B cell (primary cell): ENCODE measurements at regions not wholly inside any gene's neighbourhood (a gene's known extent, or its start where the extent isn't known, plus 50 kb on each side); places are given as distances from the start of the nearest gene placed in this dataset.

Experiments used
- ATAC-seq: fragments of 200-7000 bp; cut with Tn5 transposase; one replicate; pipeline ENCODE4 v1.10.0; 2021; ENCODE audit warnings: low read depth, mild to moderate bottlenecking, moderate number of reproducible peaks, moderate library complexity
- CTCF ChIA-PET: fragments of 350-600 bp; sonication (Branson Sonifier 250); formaldehyde crosslinking; loops from one replicate; lab custom pipeline; 2021; ENCODE audit warnings: antibody characterized with exemption, inconsistent platforms; lab: Charles Lee
- POLR2A ChIA-PET: fragments of 350-600 bp; sonication (Branson Sonifier 250); formaldehyde crosslinking; loops from one replicate; lab custom pipeline; 2021; ENCODE audit warnings: antibody characterized with exemption; lab: Charles Lee
- DNase-seq: peaks from one replicate; pipeline ENCODE4 v3.0.0; 2013
- H2AFZ ChIP-seq: 2 replicates; pipeline ENCODE4 v1.6.1; 2012; ENCODE audit warnings: mild to moderate bottlenecking, low read depth, low read length; ENCODE audit not compliant: insufficient read depth, poor library complexity, severe bottlenecking
- H3K27ac ChIP-seq, 2 donors: 1 replicate in 1 of 2; 2 replicates in 1 of 2; pipeline ENCODE4 v1.5.1; 2012 to 2013; ENCODE audit warnings: low read length in 2 of 2, mild to moderate bottlenecking in 2 of 2, moderate library complexity in 1 of 2
- H3K27me3 ChIP-seq, 4 experiments: fragments of 200-600 bp in 1 of 4; sonication (generic) in 1 of 4; replicated peaks in 1 of 4; 1 replicate in 2 of 4; 2 replicates in 2 of 4; pipeline versions ENCODE4 v1.6.1 to v1.7.0; 2013 to 2016; ENCODE audit warnings: low read length in 3 of 4, mild to moderate bottlenecking in 2 of 4, mixed read lengths in 1 of 4, moderate library complexity in 1 of 4; ENCODE audit not compliant: insufficient read depth in 4 of 4, control insufficient read depth in 3 of 4; ENCODE audit errors: control extremely low read depth in 1 of 4
- H3K36me3 ChIP-seq, 2 experiments: replicated peaks in 1 of 2; 1 replicate in 1 of 2; 2 replicates in 1 of 2; pipeline versions ENCODE4 v1.6.1 to v1.7.1; 2013; ENCODE audit warnings: low read length in 1 of 2; ENCODE audit not compliant: insufficient read depth in 2 of 2, control insufficient read depth in 1 of 2; ENCODE audit errors: control extremely low read depth in 1 of 2, extremely low read depth in 1 of 2
- H3K4me1 ChIP-seq, 2 donors: fragments of 200-600 bp in 1 of 2; sonication (generic) in 1 of 2; 1 replicate in 1 of 2; 2 replicates in 1 of 2; pipeline versions ENCODE4 v1.5.1 to v1.6.1; 2013 to 2017; ENCODE audit warnings: low read length in 2 of 2; ENCODE audit not compliant: control insufficient read depth in 2 of 2, insufficient read depth in 2 of 2
- H3K4me2 ChIP-seq: replicated peaks from 2 replicates; pipeline ENCODE3; 2012; ENCODE audit warnings: mild to moderate bottlenecking, low read depth, low read length; ENCODE audit not compliant: poor library complexity, severe bottlenecking
- H3K4me3 ChIP-seq, 5 experiments: fragments of 200-600 bp in 1 of 5; sonication (generic) in 1 of 5; 1 replicate in 3 of 5; 2 replicates in 2 of 5; pipeline versions ENCODE4 v1.5.1 to v1.7.0; 2011 to 2016; ENCODE audit warnings: low read length in 4 of 5, mild to moderate bottlenecking in 4 of 5, low read depth in 2 of 5, control low read depth in 1 of 5, moderate library complexity in 1 of 5; ENCODE audit not compliant: insufficient read depth in 1 of 5; ENCODE audit errors: control extremely low read depth in 1 of 5, extremely low read depth in 1 of 5
- H3K79me2 ChIP-seq: fragments of 200-600 bp; sonication (generic); one replicate; pipeline ENCODE4 v1.6.0; 2016; ENCODE audit warnings: low read length; ENCODE audit not compliant: control insufficient read depth, insufficient read depth
- H3K9ac ChIP-seq: fragments of 200-600 bp; sonication (generic); 2 replicates; pipeline ENCODE4 v1.6.1; 2017; ENCODE audit warnings: mild to moderate bottlenecking, low read length, moderate library complexity
- H3K9me3 ChIP-seq, 3 donors: one replicate each; pipeline versions ENCODE4 v1.6.1 to v1.7.1; 2013; ENCODE audit warnings: low read length in 2 of 3; ENCODE audit not compliant: control insufficient read depth in 2 of 3, insufficient read depth in 1 of 3; ENCODE audit errors: control extremely low read depth in 1 of 3
- H4K20me1 ChIP-seq: 2 replicates; pipeline ENCODE4 v1.6.0; 2012; ENCODE audit warnings: mild to moderate bottlenecking, low read length; ENCODE audit not compliant: insufficient read depth, control insufficient read depth, poor library complexity, severe bottlenecking
- H3K27ac Mint-ChIP-seq: one replicate; pipeline ENCODE4 v1.8.0; 2021; ENCODE audit warnings: mixed read lengths
- H3K27me3 Mint-ChIP-seq: one replicate; pipeline ENCODE4 v1.8.0; 2021; ENCODE audit warnings: mixed read lengths
- H3K4me1 Mint-ChIP-seq: one replicate; pipeline ENCODE4 v1.8.0; 2021; ENCODE audit warnings: mixed read lengths
- H3K4me3 Mint-ChIP-seq: one replicate; pipeline ENCODE4 v1.8.0; 2021; ENCODE audit warnings: mixed read lengths
- H3K9me3 Mint-ChIP-seq: one replicate; pipeline ENCODE4 v1.8.0; 2022; ENCODE audit warnings: mixed read lengths; ENCODE audit not compliant: insufficient read depth
- EZH2 ChIP-seq: IDR thresholded peaks from 2 replicates; pipeline ENCODE4 v1.6.1; 2012; ENCODE audit warnings: borderline replicate concordance, low read depth, mild to moderate bottlenecking, moderate library complexity, low read length; ENCODE audit not compliant: insufficient read depth, poor library complexity, severe bottlenecking
- WGBS: methylation state at CpG from one replicate; pipeline ENCODE4 v1.1.5; 2013; ENCODE audit warnings: missing lambda C conversion rate; ENCODE audit not compliant: insufficient coverage; 5-methylcytosine and 5-hydroxymethylcytosine counted together
- intact Hi-C: fragments of 100-400 bp; cut with micrococcal nuclease; formaldehyde crosslinking; loops from one replicate; pipeline ENCODE4 v1.10.0; 2022
- TF ChIP-seq, protein P1 (sequence below): fragments of 200-600 bp; IDR thresholded peaks from one replicate; pipeline ENCODE4 v1.8.0; 2022; ENCODE audit warnings: antibody characterized with exemption, mild to moderate bottlenecking

- Mint-ChIP-seq H3K4me1 (no peaks in the 10 kb centered on the region), H3K4me3 (no peak overlapping the region), H3K27ac (no peak overlapping the region), H3K27me3 (no peaks in the 10 kb centered on the region), H3K9me3 (no peaks in the 10 kb centered on the region)
- Histone ChIP-seq H3K27ac (no peak overlapping the region), H3K27me3 (no peaks in the 10 kb centered on the region), H4K20me1 (no peaks in the 10 kb centered on the region), H3K9me3 (no peaks in the 10 kb centered on the region), H3K4me2 (no peak overlapping the region), H3K4me3 (no peak overlapping the region), H3K36me3 (no peaks in the 10 kb centered on the region), H3K79me2 (no peaks in the 10 kb centered on the region), H3K9ac (no peak overlapping the region), H2AFZ (no peak overlapping the region), H3K4me1 (no peaks in the 10 kb centered on the region)
- TF ChIP-seq, protein P1, sequence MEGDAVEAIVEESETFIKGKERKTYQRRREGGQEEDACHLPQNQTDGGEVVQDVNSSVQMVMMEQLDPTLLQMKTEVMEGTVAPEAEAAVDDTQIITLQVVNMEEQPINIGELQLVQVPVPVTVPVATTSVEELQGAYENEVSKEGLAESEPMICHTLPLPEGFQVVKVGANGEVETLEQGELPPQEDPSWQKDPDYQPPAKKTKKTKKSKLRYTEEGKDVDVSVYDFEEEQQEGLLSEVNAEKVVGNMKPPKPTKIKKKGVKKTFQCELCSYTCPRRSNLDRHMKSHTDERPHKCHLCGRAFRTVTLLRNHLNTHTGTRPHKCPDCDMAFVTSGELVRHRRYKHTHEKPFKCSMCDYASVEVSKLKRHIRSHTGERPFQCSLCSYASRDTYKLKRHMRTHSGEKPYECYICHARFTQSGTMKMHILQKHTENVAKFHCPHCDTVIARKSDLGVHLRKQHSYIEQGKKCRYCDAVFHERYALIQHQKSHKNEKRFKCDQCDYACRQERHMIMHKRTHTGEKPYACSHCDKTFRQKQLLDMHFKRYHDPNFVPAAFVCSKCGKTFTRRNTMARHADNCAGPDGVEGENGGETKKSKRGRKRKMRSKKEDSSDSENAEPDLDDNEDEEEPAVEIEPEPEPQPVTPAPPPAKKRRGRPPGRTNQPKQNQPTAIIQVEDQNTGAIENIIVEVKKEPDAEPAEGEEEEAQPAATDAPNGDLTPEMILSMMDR: no peak
- TF ChIP-seq EZH2: no peak
- ChIA-PET POLR2A (no interaction called here), CTCF (no interaction called here)
- no CpG with 5 or more reads among the region's 1 CpG for WGBS
- DNase-seq: no peak
- no peak for ATAC-seq
- intact Hi-C loops: no loop called here
Observed at GRCh38 chr2:150699218-150699617, 211.8 kb upstream of the RND3 start.

- no peak overlapping the region for H3K4me2 ChIP-seq
- H3K27me3 Mint-ChIP-seq: no peaks in the 10 kb centered on the region
- no peaks in the 10 kb centered on the region for H3K9me3 ChIP-seq
- CTCF ChIA-PET: no interaction called here
- H3K27me3 ChIP-seq: no peaks in the 10 kb centered on the region
- DNase-seq (no peak), ATAC-seq (no peak)
- H3K9ac ChIP-seq: no peak overlapping the region
- WGBS: 60% methylated on average over 2 of the region's 2 CpGs
- H4K20me1 ChIP-seq: no peaks in the 10 kb centered on the region
- no peak overlapping the region for H3K27ac Mint-ChIP-seq
- H3K4me3 ChIP-seq: no peak overlapping the region
- no peaks in the 10 kb centered on the region for H3K4me1 Mint-ChIP-seq
- no peak for TF ChIP-seq EZH2
- TF ChIP-seq, protein P1: no peak
- no peaks in the 10 kb centered on the region for H3K36me3 ChIP-seq
- no peaks in the 10 kb centered on the region for H3K4me1 ChIP-seq
- no peak overlapping the region for H3K27ac ChIP-seq
- intact Hi-C loops: no loop called here
- no peaks in the 10 kb centered on the region for H3K79me2 ChIP-seq
- no peak overlapping the region for H2AFZ ChIP-seq
- no peak overlapping the region for H3K4me3 Mint-ChIP-seq
- H3K9me3 Mint-ChIP-seq: no peaks in the 10 kb centered on the region
- POLR2A ChIA-PET: no interaction called here
Observed at GRCh38 chr2:150698016-150698661, 210.7 kb upstream of the RND3 start.
